C1 segment of cervical spinal cord (tissue), 14 donors: ENCODE measurements at regions not wholly inside any gene's neighbourhood (a gene's known extent, or its start where the extent isn't known, plus 50 kb on each side); places are given as distances from the start of the nearest gene placed in this dataset.
"Not testable (repeated sequence)": the region's sequence is repeated elsewhere in the genome, so short reads cannot be mapped to it uniquely, and the experiment has no call there.

Experiments used
- DNase-seq, 14 donors: peaks; one replicate each; lab custom pipeline; 2025; lab: John Stamatoyannopoulos, UW

- DNase-seq = no peak
Measured at GRCh38 chr6:9028086-9028485, 592.7 kb upstream of the SLC35B3 start.

- DNase-seq = no peak
Measured at GRCh38 chr6:9025796-9026394, 590.5 kb upstream of the SLC35B3 start.

GRCh38 chr6:9025228-9025627 is 589.9 kb upstream of the SLC35B3 start:
- DNase-seq = no peak

DNA sequence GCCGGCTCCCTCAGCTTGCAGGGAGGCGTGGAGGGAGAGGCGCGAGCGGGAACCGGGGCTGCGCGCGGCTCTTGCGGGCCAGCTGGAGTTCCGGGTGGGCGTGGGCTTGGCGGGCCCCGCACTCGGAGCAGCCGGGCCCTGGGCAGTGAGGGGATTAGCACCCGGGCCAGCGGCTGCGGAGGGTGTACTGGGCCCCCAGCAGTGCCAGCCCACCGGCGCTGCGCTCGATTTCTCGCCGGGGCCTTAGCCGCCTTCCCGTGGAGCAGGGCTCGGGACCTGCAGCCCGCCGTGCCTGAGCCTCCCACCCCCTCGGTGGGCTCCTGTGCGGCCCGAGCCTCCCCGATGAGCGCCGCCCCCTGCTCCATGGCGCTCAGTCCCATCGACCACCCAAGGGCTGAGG is 588.9 kb upstream of the SLC35B3 start:
- DNase-seq = not testable (repeated sequence)

- DNase-seq = no peak
Measured at GRCh38 chr6:9020001-9020400, 584.7 kb upstream of the SLC35B3 start.

GRCh38 chr6:9009931-9010330 is 574.6 kb upstream of the SLC35B3 start:
- no peak for DNase-seq

GRCh38 chr6:9007027-9007426 is 571.7 kb upstream of the SLC35B3 start:
- DNase-seq = no peak

- no peak for DNase-seq
Measured at GRCh38 chr6:9002833-9003232, 567.5 kb upstream of the SLC35B3 start.

- no peak for DNase-seq
Measured at GRCh38 chr6:8995156-8995555, 559.8 kb upstream of the SLC35B3 start.

GRCh38 chr6:8993111-8993510 is 557.8 kb upstream of the SLC35B3 start:
- no peak for DNase-seq

- no peak for DNase-seq
Measured at GRCh38 chr6:8991844-8992243, 556.5 kb upstream of the SLC35B3 start.

- no peak for DNase-seq
Measured at GRCh38 chr6:8990075-8990474, 554.7 kb upstream of the SLC35B3 start.

DNA sequence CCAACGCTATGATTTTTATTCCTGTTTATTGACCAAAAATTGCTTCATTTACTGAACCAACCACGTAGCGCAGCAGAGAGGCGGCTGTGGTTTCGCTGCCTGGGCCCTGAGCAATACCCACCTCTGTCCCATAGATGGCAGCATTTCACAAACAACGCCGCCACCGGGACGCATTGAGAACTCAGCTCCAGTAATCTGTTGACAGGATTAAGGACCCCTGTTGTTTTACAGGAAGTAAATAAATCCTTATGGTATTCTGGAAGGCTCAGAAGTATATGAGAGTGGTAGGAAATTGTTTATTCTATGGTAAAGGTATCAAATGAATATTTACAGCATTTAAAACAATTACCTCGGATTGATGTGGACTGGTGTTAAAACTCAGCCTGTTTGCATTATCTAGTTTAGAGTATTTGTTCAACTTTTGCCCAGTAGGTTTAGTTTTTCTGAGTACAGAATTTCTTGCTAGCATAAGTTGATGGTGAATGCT is 547.9 kb upstream of the SLC35B3 start:
- peak in 9 of 14 donors; percentile 4 to 50 (median 8) for DNase-seq

- no peak for DNase-seq
Measured at GRCh38 chr6:8982668-8983067, 547.3 kb upstream of the SLC35B3 start.

- no peak for DNase-seq
Measured at GRCh38 chr6:8973395-8973794, 538.0 kb upstream of the SLC35B3 start.

- no peak for DNase-seq
Measured at GRCh38 chr6:8969747-8970146, 534.4 kb upstream of the SLC35B3 start.

- DNase-seq = no peak
Measured at GRCh38 chr6:8958894-8959511, 523.7 kb upstream of the SLC35B3 start.

GRCh38 chr6:8953310-8953709 is 518.0 kb upstream of the SLC35B3 start:
- no peak for DNase-seq

- DNase-seq = no peak
Measured at GRCh38 chr6:8948733-8949132, 513.4 kb upstream of the SLC35B3 start.

DNA sequence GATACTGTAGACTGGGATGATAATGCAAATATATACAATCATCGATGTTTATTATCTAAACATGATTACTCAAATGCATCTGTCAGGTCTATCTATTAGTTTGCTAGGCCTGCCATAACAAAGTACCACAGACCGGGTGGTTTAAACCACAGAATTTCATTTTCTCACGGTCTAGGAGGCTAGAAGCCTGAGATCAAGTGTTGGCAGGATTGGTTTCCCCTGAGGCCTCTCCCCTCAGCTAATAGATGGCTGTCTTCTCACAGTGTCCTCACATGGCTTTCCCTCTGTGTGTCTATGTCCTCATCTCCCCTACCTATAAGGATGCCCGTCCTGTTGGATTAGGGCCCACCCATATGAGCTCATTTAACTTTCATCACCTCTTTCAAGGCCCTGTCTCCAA is 512.6 kb upstream of the SLC35B3 start:
- no peak for DNase-seq

- no peak for DNase-seq
Measured at GRCh38 chr6:8944548-8944947, 509.2 kb upstream of the SLC35B3 start.

GRCh38 chr6:8943073-8943472 is 507.7 kb upstream of the SLC35B3 start:
- DNase-seq = no peak

DNA sequence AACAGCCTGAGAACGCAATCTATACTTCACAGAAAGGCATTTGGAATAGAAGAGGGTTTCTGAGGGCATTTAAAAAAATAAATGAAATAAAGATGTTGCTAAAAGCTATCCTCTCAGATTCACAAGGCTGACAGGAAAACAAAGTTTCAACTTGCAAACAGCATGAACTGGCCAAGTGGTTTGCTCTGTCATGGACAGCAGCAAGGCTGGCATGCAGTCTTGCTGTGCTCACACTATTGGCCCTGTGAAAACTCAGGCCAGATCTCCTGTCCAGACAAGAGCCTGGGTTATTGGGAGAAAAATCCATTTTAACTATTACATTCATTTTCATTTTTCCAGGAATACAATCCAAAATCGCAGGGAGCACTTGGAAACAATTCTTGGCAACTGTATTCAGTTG is 506.2 kb upstream of the SLC35B3 start:
- no peak for DNase-seq

- no peak for DNase-seq
Measured at GRCh38 chr6:8940356-8940755, 505.0 kb upstream of the SLC35B3 start.
